Psoas muscle (tissue), 7 donors: ENCODE measurements at regions not wholly inside any gene's neighbourhood (a gene's known extent, or its start where the extent isn't known, plus 50 kb on each side); places are given as distances from the start of the nearest gene placed in this dataset.

Experiments used
- ATAC-seq, 4 donors: fragments of 200-7000 bp; cut with Tn5 transposase; one replicate each; pipeline ENCODE4 v1.9.1; 2020; ENCODE audit warnings: moderate library complexity in 3 of 4, mild to moderate bottlenecking in 2 of 4
- DNase-seq, 2 donors: peaks; one replicate each; pipeline ENCODE4 v3.0.0-alpha.2; 2020
- H3K27ac ChIP-seq: fragments of 200-600 bp; one replicate; pipeline ENCODE4 v1.8.0; 2022
- H3K27me3 ChIP-seq, 3 donors: fragments of 200-600 bp in 1 of 3; one replicate each; pipeline versions ENCODE4 v1.6.1 to v1.8.0; 2013 to 2022; ENCODE audit warnings: low read length in 2 of 3, mild to moderate bottlenecking in 2 of 3, moderate library complexity in 1 of 3; ENCODE audit not compliant: insufficient read depth in 3 of 3
- H3K36me3 ChIP-seq, 2 donors: fragments of 200-600 bp in 1 of 2; one replicate each; pipeline versions ENCODE4 v1.6.1 to v1.8.0; 2013 to 2022; ENCODE audit warnings: low read depth in 1 of 2, mild to moderate bottlenecking in 1 of 2, moderate library complexity in 1 of 2; ENCODE audit not compliant: insufficient read depth in 1 of 2
- H3K4me1 ChIP-seq: fragments of 200-600 bp; one replicate; pipeline ENCODE4 v1.8.0; 2022
- H3K4me3 ChIP-seq: fragments of 200-600 bp; one replicate; pipeline ENCODE4 v1.8.0; 2022; ENCODE audit warnings: mild to moderate bottlenecking
- H3K9me3 ChIP-seq: fragments of 200-600 bp; one replicate; pipeline ENCODE4 v1.8.0; 2022
- CTCF ChIP-seq: fragments of 200-600 bp; IDR thresholded peaks from one replicate; pipeline ENCODE4 v1.8.0; 2022; ENCODE audit warnings: antibody characterized with exemption
- WGBS, 3 donors: extraction: QIAGEN DNeasy Blood & Tissue Kit; methylation state at CpG; one replicate each; pipeline versions ENCODE4 v1.1.6 to v1.1.7; 2013; 5-methylcytosine and 5-hydroxymethylcytosine counted together
- intact Hi-C, 2 donors: fragments of 100-400 bp; cut with DNase I; formaldehyde crosslinking; loops; one replicate each; pipeline versions ENCODE4 v1.11.0 to v1.14.2; 2022
- donor health status: healthy with polysubstance abuse.
- donor health status: DM: no; HTN: no; CAD: no; lungs with moderate emphysema.
- donor health status: Bipolar disorder and iron deficiency.
- donor health status: healthy.
- donor health status: DM: yes; HTN: yes; CAD: no.
- donor health status: DM: no; HTN: no; CAD: no.
- donor health status: DM: yes; HTN: yes; CAD: no.

GRCh38 chr5:68057191-68057590, 158.4 kb upstream of the PIK3R1 start:
- no peak overlapping the region for H3K4me3 ChIP-seq
- no peak for TF ChIP-seq CTCF
- no peak overlapping the region for H3K27ac ChIP-seq
- no peaks in the 10 kb centered on the region for H3K27me3 ChIP-seq
- ATAC-seq (no peak), DNase-seq (no peak)
- no peaks in the 10 kb centered on the region for H3K9me3 ChIP-seq
- 89 to 95% (median 91%) methylated on average over 4 of the region's 4 CpGs for WGBS, 3 donors
- no peaks in the 10 kb centered on the region for H3K36me3 ChIP-seq
- intact Hi-C loops: no loop called here
- no peaks in the 10 kb centered on the region for H3K4me1 ChIP-seq

- DNase-seq: no peak
- no peak for TF ChIP-seq CTCF
- intact Hi-C loops: no loop called here
- no peaks in the 10 kb centered on the region for H3K4me1 ChIP-seq
- no peak overlapping the region for H3K4me3 ChIP-seq
- no peaks in the 10 kb centered on the region for H3K9me3 ChIP-seq
- no peak overlapping the region for H3K27ac ChIP-seq
- no peaks in the 10 kb centered on the region for H3K27me3 ChIP-seq
- ATAC-seq: no peak
- H3K36me3 ChIP-seq: no peaks in the 10 kb centered on the region
- WGBS, 3 donors: 93 to 100% (median 100%) methylated on average over 1 of the region's 1 CpG
These were observed 159.9 kb upstream of the PIK3R1 start for GRCh38 chr5:68055686-68056085.

- TF ChIP-seq CTCF: no peak
- H3K27ac ChIP-seq: no peak overlapping the region
- no peak overlapping the region for H3K4me3 ChIP-seq
- no peaks in the 10 kb centered on the region for H3K27me3 ChIP-seq
- intact Hi-C loops: no loop called here
- no peaks in the 10 kb centered on the region for H3K4me1 ChIP-seq
- no peaks in the 10 kb centered on the region for H3K36me3 ChIP-seq
- DNase-seq (no peak), ATAC-seq (no peak)
- H3K9me3 ChIP-seq: no peaks in the 10 kb centered on the region
- 40 to 48% (median 47%) methylated on average over 4 of the region's 4 CpGs for WGBS, 3 donors
These were observed 160.9 kb upstream of the PIK3R1 start for GRCh38 chr5:68054638-68055037.

- no peak for DNase-seq
- Histone ChIP-seq H3K36me3 (no peaks in the 10 kb centered on the region), H3K27me3 (no peaks in the 10 kb centered on the region), H3K9me3 (peaks cover 3% of the 10 kb centered on the region), H3K27ac (no peak overlapping the region), H3K4me3 (no peak overlapping the region), H3K4me1 (no peaks in the 10 kb centered on the region)
- TF ChIP-seq CTCF: no peak
- no peak for ATAC-seq
- intact Hi-C loops: no loop called here
These were observed 162.4 kb upstream of the PIK3R1 start for GRCh38 chr5:68053202-68053601.

- Histone ChIP-seq H3K4me1 (peaks cover 6% of the 10 kb centered on the region), H3K9me3 (peaks cover 10% of the 10 kb centered on the region), H3K27me3 (no peaks in the 10 kb centered on the region), H3K27ac (no peak overlapping the region), H3K4me3 (no peak overlapping the region), H3K36me3 (no peaks in the 10 kb centered on the region)
- WGBS, 3 donors: 37 to 49% (median 38%) methylated on average over 8 of the region's 8 CpGs
- ATAC-seq (no peak), DNase-seq (no peak)
- no peak for TF ChIP-seq CTCF
- intact Hi-C loops: no loop called here
These were observed 166.4 kb upstream of the PIK3R1 start for GRCh38 chr5:68049053-68049713.
